B cell (primary cell): ENCODE measurements at regions not wholly inside any gene's neighbourhood (a gene's known extent, or its start where the extent isn't known, plus 50 kb on each side); places are given as distances from the start of the nearest gene placed in this dataset.

Source experiments
- ATAC-seq: fragments of 200-7000 bp; cut with Tn5 transposase; one replicate; pipeline ENCODE4 v1.10.0; 2021; ENCODE audit warnings: low read depth, mild to moderate bottlenecking, moderate number of reproducible peaks, moderate library complexity
- CTCF ChIA-PET: fragments of 350-600 bp; sonication (Branson Sonifier 250); formaldehyde crosslinking; loops from one replicate; lab custom pipeline; 2021; ENCODE audit warnings: antibody characterized with exemption, inconsistent platforms; lab: Charles Lee
- POLR2A ChIA-PET: fragments of 350-600 bp; sonication (Branson Sonifier 250); formaldehyde crosslinking; loops from one replicate; lab custom pipeline; 2021; ENCODE audit warnings: antibody characterized with exemption; lab: Charles Lee
- DNase-seq: peaks from one replicate; pipeline ENCODE4 v3.0.0; 2013
- H2AFZ ChIP-seq: 2 replicates; pipeline ENCODE4 v1.6.1; 2012; ENCODE audit warnings: mild to moderate bottlenecking, low read depth, low read length; ENCODE audit not compliant: insufficient read depth, poor library complexity, severe bottlenecking
- H3K27ac ChIP-seq, 2 donors: 1 replicate in 1 of 2; 2 replicates in 1 of 2; pipeline ENCODE4 v1.5.1; 2012 to 2013; ENCODE audit warnings: low read length in 2 of 2, mild to moderate bottlenecking in 2 of 2, moderate library complexity in 1 of 2
- H3K27me3 ChIP-seq, 4 experiments: fragments of 200-600 bp in 1 of 4; sonication (generic) in 1 of 4; replicated peaks in 1 of 4; 1 replicate in 2 of 4; 2 replicates in 2 of 4; pipeline versions ENCODE4 v1.6.1 to v1.7.0; 2013 to 2016; ENCODE audit warnings: low read length in 3 of 4, mild to moderate bottlenecking in 2 of 4, mixed read lengths in 1 of 4, moderate library complexity in 1 of 4; ENCODE audit not compliant: insufficient read depth in 4 of 4, control insufficient read depth in 3 of 4; ENCODE audit errors: control extremely low read depth in 1 of 4
- H3K36me3 ChIP-seq, 2 experiments: replicated peaks in 1 of 2; 1 replicate in 1 of 2; 2 replicates in 1 of 2; pipeline versions ENCODE4 v1.6.1 to v1.7.1; 2013; ENCODE audit warnings: low read length in 1 of 2; ENCODE audit not compliant: insufficient read depth in 2 of 2, control insufficient read depth in 1 of 2; ENCODE audit errors: control extremely low read depth in 1 of 2, extremely low read depth in 1 of 2
- H3K4me1 ChIP-seq, 2 donors: fragments of 200-600 bp in 1 of 2; sonication (generic) in 1 of 2; 1 replicate in 1 of 2; 2 replicates in 1 of 2; pipeline versions ENCODE4 v1.5.1 to v1.6.1; 2013 to 2017; ENCODE audit warnings: low read length in 2 of 2; ENCODE audit not compliant: control insufficient read depth in 2 of 2, insufficient read depth in 2 of 2
- H3K4me2 ChIP-seq: replicated peaks from 2 replicates; pipeline ENCODE3; 2012; ENCODE audit warnings: mild to moderate bottlenecking, low read depth, low read length; ENCODE audit not compliant: poor library complexity, severe bottlenecking
- H3K4me3 ChIP-seq, 5 experiments: fragments of 200-600 bp in 1 of 5; sonication (generic) in 1 of 5; 1 replicate in 3 of 5; 2 replicates in 2 of 5; pipeline versions ENCODE4 v1.5.1 to v1.7.0; 2011 to 2016; ENCODE audit warnings: low read length in 4 of 5, mild to moderate bottlenecking in 4 of 5, low read depth in 2 of 5, control low read depth in 1 of 5, moderate library complexity in 1 of 5; ENCODE audit not compliant: insufficient read depth in 1 of 5; ENCODE audit errors: control extremely low read depth in 1 of 5, extremely low read depth in 1 of 5
- H3K79me2 ChIP-seq: fragments of 200-600 bp; sonication (generic); one replicate; pipeline ENCODE4 v1.6.0; 2016; ENCODE audit warnings: low read length; ENCODE audit not compliant: control insufficient read depth, insufficient read depth
- H3K9ac ChIP-seq: fragments of 200-600 bp; sonication (generic); 2 replicates; pipeline ENCODE4 v1.6.1; 2017; ENCODE audit warnings: mild to moderate bottlenecking, low read length, moderate library complexity
- H3K9me3 ChIP-seq, 3 donors: one replicate each; pipeline versions ENCODE4 v1.6.1 to v1.7.1; 2013; ENCODE audit warnings: low read length in 2 of 3; ENCODE audit not compliant: control insufficient read depth in 2 of 3, insufficient read depth in 1 of 3; ENCODE audit errors: control extremely low read depth in 1 of 3
- H4K20me1 ChIP-seq: 2 replicates; pipeline ENCODE4 v1.6.0; 2012; ENCODE audit warnings: mild to moderate bottlenecking, low read length; ENCODE audit not compliant: insufficient read depth, control insufficient read depth, poor library complexity, severe bottlenecking
- H3K27ac Mint-ChIP-seq: one replicate; pipeline ENCODE4 v1.8.0; 2021; ENCODE audit warnings: mixed read lengths
- H3K27me3 Mint-ChIP-seq: one replicate; pipeline ENCODE4 v1.8.0; 2021; ENCODE audit warnings: mixed read lengths
- H3K4me1 Mint-ChIP-seq: one replicate; pipeline ENCODE4 v1.8.0; 2021; ENCODE audit warnings: mixed read lengths
- H3K4me3 Mint-ChIP-seq: one replicate; pipeline ENCODE4 v1.8.0; 2021; ENCODE audit warnings: mixed read lengths
- H3K9me3 Mint-ChIP-seq: one replicate; pipeline ENCODE4 v1.8.0; 2022; ENCODE audit warnings: mixed read lengths; ENCODE audit not compliant: insufficient read depth
- CTCF ChIP-seq: fragments of 200-600 bp; IDR thresholded peaks from one replicate; pipeline ENCODE4 v1.8.0; 2022; ENCODE audit warnings: antibody characterized with exemption, mild to moderate bottlenecking
- EZH2 ChIP-seq: IDR thresholded peaks from 2 replicates; pipeline ENCODE4 v1.6.1; 2012; ENCODE audit warnings: borderline replicate concordance, low read depth, mild to moderate bottlenecking, moderate library complexity, low read length; ENCODE audit not compliant: insufficient read depth, poor library complexity, severe bottlenecking
- WGBS: methylation state at CpG from one replicate; pipeline ENCODE4 v1.1.5; 2013; ENCODE audit warnings: missing lambda C conversion rate; ENCODE audit not compliant: insufficient coverage; 5-methylcytosine and 5-hydroxymethylcytosine counted together
- intact Hi-C: fragments of 100-400 bp; cut with micrococcal nuclease; formaldehyde crosslinking; loops from one replicate; pipeline ENCODE4 v1.10.0; 2022

- H2AFZ ChIP-seq: no peak overlapping the region
- intact Hi-C loops: no loop called here
- POLR2A ChIA-PET: no interaction called here
- TF ChIP-seq CTCF: no peak
- TF ChIP-seq EZH2: no peak
- H3K27me3 ChIP-seq: no peaks in the 10 kb centered on the region
- H3K4me2 ChIP-seq: no peak overlapping the region
- no peaks in the 10 kb centered on the region for H4K20me1 ChIP-seq
- Mint-ChIP-seq H3K4me1 (no peaks in the 10 kb centered on the region), H3K9me3 (no peaks in the 10 kb centered on the region), H3K4me3 (no peak overlapping the region), H3K27me3 (no peaks in the 10 kb centered on the region), H3K27ac (no peak overlapping the region)
- no peaks in the 10 kb centered on the region for H3K4me1 ChIP-seq
- no peaks in the 10 kb centered on the region for H3K79me2 ChIP-seq
- DNase-seq (no peak), ATAC-seq (no peak)
- H3K36me3 ChIP-seq: no peaks in the 10 kb centered on the region
- 89% methylated on average over 7 of the region's 11 CpGs for WGBS
- H3K9ac ChIP-seq: no peak overlapping the region
- no peak overlapping the region for H3K27ac ChIP-seq
- H3K9me3 ChIP-seq: no peaks in the 10 kb centered on the region
- CTCF ChIA-PET: no interaction called here
- H3K4me3 ChIP-seq: no peak overlapping the region
Measured at GRCh38 chr1:245090491-245091090, 64.2 kb upstream of the KIF26B start.

DNA sequence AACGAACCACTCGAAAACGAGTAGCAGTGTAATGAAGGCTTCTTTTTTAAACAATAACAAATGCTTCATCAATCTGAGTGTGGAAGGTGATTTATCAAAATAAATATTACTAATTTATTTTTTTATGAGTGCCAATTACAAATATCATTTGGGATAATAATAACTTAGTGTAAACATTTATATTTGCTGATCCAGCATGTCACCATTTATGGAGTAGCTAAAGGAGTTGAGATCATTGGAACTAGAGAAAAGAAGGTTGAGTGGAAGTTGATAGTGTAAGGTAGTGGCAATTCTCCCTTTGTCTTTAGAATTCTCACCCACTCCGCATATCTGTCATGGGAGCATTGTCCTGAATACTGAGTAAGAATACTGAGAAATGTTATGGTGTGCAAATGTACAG is 67.1 kb upstream of the KIF26B start:
- TF ChIP-seq CTCF (no peak), EZH2 (no peak)
- H3K4me1 Mint-ChIP-seq: no peaks in the 10 kb centered on the region
- ChIA-PET CTCF (no interaction called here), POLR2A (no interaction called here)
- no peaks in the 10 kb centered on the region for H3K9me3 Mint-ChIP-seq
- H3K4me1 ChIP-seq: no peaks in the 10 kb centered on the region
- no peak overlapping the region for H3K4me3 Mint-ChIP-seq
- H3K36me3 ChIP-seq: no peaks in the 10 kb centered on the region
- intact Hi-C loops: no loop called here
- no peaks in the 10 kb centered on the region for H3K9me3 ChIP-seq
- no peaks in the 10 kb centered on the region for H3K27me3 ChIP-seq
- no peaks in the 10 kb centered on the region for H3K79me2 ChIP-seq
- H2AFZ ChIP-seq: no peak overlapping the region
- no peak overlapping the region for H3K4me2 ChIP-seq
- H3K4me3 ChIP-seq: no peak overlapping the region
- no peaks in the 10 kb centered on the region for H4K20me1 ChIP-seq
- DNase-seq (no peak), ATAC-seq (no peak)
- no peak overlapping the region for H3K27ac Mint-ChIP-seq
- WGBS: no CpG with 5 or more reads among the region's 4 CpGs
- H3K27ac ChIP-seq: no peak overlapping the region
- H3K9ac ChIP-seq: no peak overlapping the region
- H3K27me3 Mint-ChIP-seq: no peaks in the 10 kb centered on the region
